ACC112 (cell line): ENCODE measurements at regions not wholly inside any gene's neighbourhood (a gene's known extent, or its start where the extent isn't known, plus 50 kb on each side); places are given as distances from the start of the nearest gene placed in this dataset.

ENCODE experiments used
- H2AFZ ChIP-seq: fragments of 200-600 bp; sonication (generic); one replicate; pipeline ENCODE4 v1.6.0; 2017; ENCODE audit warnings: antibody characterized with exemption, low read length; ENCODE audit not compliant: unreplicated experiment
- H3K27ac ChIP-seq: fragments of 200-600 bp; sonication (generic); 2 replicates; pipeline ENCODE4 v1.5.1; 2014; ENCODE audit warnings: low read depth, mild to moderate bottlenecking, antibody characterized with exemption, low read length, moderate library complexity
- H3K27me3 ChIP-seq: fragments of 200-600 bp; sonication (generic); 2 replicates; pipeline ENCODE4 v1.6.1; 2014; ENCODE audit warnings: mild to moderate bottlenecking, antibody characterized with exemption, low read length, moderate library complexity, mixed read lengths; ENCODE audit not compliant: insufficient read depth
- H3K36me3 ChIP-seq: fragments of 200-600 bp; sonication (generic); 2 replicates; pipeline ENCODE4 v1.6.1; 2016; ENCODE audit warnings: mild to moderate bottlenecking, antibody characterized with exemption, low read length, moderate library complexity, mixed read lengths; ENCODE audit not compliant: insufficient read depth
- H3K4me1 ChIP-seq: fragments of 200-600 bp; sonication (generic); one replicate; pipeline ENCODE4 v1.6.1; 2016; ENCODE audit warnings: low read length, mixed read lengths; ENCODE audit not compliant: insufficient read depth, unreplicated experiment, control insufficient read depth
- H3K4me3 ChIP-seq: fragments of 200-600 bp; sonication (generic); 2 replicates; pipeline ENCODE4 v1.5.1; 2014; ENCODE audit warnings: mild to moderate bottlenecking, low read depth, low read length
- H3K79me2 ChIP-seq: fragments of 200-600 bp; sonication (generic); one replicate; pipeline ENCODE4 v1.6.0; 2016; ENCODE audit warnings: low read length; ENCODE audit not compliant: control insufficient read depth, unreplicated experiment, insufficient read depth

DNA sequence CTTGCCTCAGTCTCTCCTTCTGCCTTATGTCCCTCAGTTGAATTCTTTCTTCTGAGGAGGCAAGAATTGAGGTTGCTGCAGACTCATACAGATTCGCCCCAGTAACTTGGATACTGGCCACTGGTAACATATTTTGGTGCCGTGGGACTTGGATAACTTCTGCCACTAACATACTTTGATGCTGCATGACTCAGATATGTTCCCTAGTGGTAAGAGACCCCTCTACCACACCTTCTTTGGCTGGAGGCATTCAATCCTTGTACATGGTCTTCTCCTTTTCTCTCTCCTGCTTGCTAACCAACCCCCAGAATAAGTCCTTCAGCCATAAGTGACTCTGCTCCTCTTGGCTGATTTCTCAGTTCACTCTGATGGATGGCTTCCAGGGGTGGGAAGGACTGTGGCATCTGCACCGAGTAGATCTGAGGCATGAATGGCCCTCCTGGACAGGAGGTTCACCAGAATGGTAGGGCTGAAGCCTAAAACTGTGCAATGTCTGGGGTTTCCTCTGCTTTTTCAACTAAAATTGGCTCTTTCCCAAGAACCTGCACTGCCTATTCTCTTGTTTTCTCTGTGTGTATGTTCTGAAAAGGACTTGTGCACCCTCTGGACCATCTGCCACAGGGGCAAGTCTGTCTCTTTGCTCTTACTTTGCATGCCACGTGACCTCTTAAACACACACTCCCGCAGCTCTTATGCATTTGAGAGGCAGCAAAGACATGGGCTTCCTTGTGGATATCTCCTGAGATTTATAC is 55.5 kb upstream of the FSTL1 start:
- H3K4me3 ChIP-seq: no peak overlapping the region
- no peak overlapping the region for H3K27ac ChIP-seq
- peaks cover 17% of the 10 kb centered on the region for H3K4me1 ChIP-seq
- H2AFZ ChIP-seq: peak overlapping the region; percentile 1
- H3K79me2 ChIP-seq: no peaks in the 10 kb centered on the region
- H3K27me3 ChIP-seq: no peaks in the 10 kb centered on the region
- no peaks in the 10 kb centered on the region for H3K36me3 ChIP-seq

DNA sequence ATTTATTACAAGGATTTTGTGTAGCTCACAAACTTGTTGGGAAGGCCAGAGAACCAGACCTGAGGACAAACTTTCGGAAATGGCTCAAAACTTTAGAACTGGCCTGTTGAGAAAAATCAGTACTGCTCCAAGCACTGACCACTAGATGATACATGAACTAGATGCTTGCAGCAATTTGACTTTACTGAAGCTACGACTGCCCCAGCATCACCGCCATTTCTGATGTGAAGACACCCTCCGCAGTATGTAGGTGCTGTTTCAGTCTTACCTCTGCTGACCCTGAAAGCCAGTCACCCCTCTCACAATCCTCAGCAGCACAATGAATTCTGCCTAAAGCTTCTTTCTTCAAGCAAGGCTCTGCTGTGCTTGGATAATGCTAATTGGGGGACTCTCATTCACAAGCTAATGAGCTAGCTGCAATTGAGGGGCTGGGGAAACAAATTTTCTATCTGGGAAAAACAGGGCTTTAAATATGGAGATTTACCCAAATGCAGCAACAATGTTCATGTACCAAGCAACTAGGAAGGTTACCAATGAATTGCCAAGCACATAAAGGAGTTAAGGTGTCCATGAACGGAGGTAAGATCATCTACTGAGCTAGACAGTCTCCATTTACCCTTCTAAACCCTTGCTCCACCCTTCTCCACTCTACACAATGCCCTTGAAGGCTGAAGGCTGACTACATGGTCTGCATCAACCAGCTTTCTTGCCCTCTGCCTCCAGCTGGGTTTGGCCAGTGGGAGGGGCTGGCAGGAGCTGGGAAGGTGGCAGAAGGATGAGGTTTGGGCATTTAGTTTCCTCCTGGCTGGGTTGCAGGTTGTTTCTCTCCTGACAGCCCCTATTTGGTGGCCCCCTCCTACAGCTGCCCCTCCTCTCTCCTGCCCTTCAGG is 53.2 kb upstream of the FSTL1 start:
- Histone ChIP-seq H3K4me3 (no peak overlapping the region), H3K79me2 (no peaks in the 10 kb centered on the region)

DNA sequence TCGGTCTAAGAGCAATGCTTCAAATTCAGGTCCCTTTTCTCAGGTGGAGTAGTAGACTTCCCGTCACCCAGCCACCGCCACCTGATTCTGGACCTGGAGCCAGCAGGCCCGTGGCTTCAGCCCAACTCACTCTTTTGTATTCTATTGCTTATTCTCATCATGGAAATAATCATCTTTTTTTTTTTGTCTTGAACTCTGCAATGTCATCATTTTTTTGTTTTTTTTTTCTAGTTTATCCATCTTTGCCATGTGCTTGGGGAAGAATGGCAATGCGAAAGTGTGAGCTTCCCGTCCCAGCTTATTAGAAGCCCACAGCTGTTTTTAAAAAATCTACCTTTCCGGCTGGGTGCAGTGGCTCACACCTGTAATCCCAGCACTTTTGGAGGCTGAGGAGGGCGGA is 51.3 kb upstream of the FSTL1 start:
- no peak overlapping the region for H3K27ac ChIP-seq
- H3K4me3 ChIP-seq: no peak overlapping the region
- no peak overlapping the region for H2AFZ ChIP-seq
- H3K4me1 ChIP-seq: peaks cover 41% of the 10 kb centered on the region
- no peaks in the 10 kb centered on the region for H3K27me3 ChIP-seq
- H3K79me2 ChIP-seq: no peaks in the 10 kb centered on the region
- H3K36me3 ChIP-seq: no peaks in the 10 kb centered on the region

More for the DNA sequence above, 53.2 kb upstream of the FSTL1 start:
- H3K4me1 ChIP-seq: peaks cover 26% of the 10 kb centered on the region
- H3K27me3 ChIP-seq: no peaks in the 10 kb centered on the region
- no peak overlapping the region for H3K27ac ChIP-seq
- no peak overlapping the region for H2AFZ ChIP-seq
- no peaks in the 10 kb centered on the region for H3K36me3 ChIP-seq
